A673 (cell line): ENCODE measurements at regions not wholly inside any gene's neighbourhood (a gene's known extent, or its start where the extent isn't known, plus 50 kb on each side); places are given as distances from the start of the nearest gene placed in this dataset.

ENCODE experiments used
- BruUV-seq: library from RNA; stranded (reverse); fragments of 400-500 nt; replicated peaks from 2 replicates; lab custom pipeline; 2021; lab: Mats Ljungman, UMichigan
- CTCF ChIA-PET: fragments of 300-600 bp; sonication (Branson Sonifier 250); formaldehyde crosslinking; loops from one replicate; lab custom pipeline; 2022; ENCODE audit warnings: antibody characterized with exemption; lab: Charles Lee
- POLR2A ChIA-PET: fragments of 300-600 bp; sonication (Branson Sonifier 250); formaldehyde crosslinking; loops from one replicate; lab custom pipeline; 2022; ENCODE audit warnings: antibody characterized with exemption; ENCODE audit not compliant: low non-redundant PET; lab: Charles Lee
- DNase-seq: peaks from one replicate; pipeline ENCODE4 v3.0.0-alpha.2; 2015; ENCODE audit warnings: low spot score
- H3K27ac ChIP-seq: fragments of 200-600 bp; sonication (generic); 2 replicates; pipeline ENCODE4 v1.5.1; 2016; ENCODE audit warnings: mixed run types, low read depth, mild to moderate bottlenecking, mixed read lengths, antibody characterized with exemption, low read length; ENCODE audit not compliant: poor library complexity, severe bottlenecking
- H3K27me3 ChIP-seq: fragments of 200-600 bp; sonication (generic); replicated peaks from 2 replicates; pipeline ENCODE4 v1.6.1; 2017; ENCODE audit warnings: mixed run types, low read depth, mild to moderate bottlenecking, mixed read lengths, antibody characterized with exemption, low read length; ENCODE audit not compliant: insufficient read depth, poor library complexity
- H3K36me3 ChIP-seq: fragments of 200-600 bp; sonication (generic); 2 replicates; pipeline ENCODE4 v1.6.1; 2016; ENCODE audit warnings: mixed run types, mild to moderate bottlenecking, mixed read lengths, antibody characterized with exemption, low read length; ENCODE audit not compliant: insufficient read depth, poor library complexity, severe bottlenecking
- H3K4me1 ChIP-seq: fragments of 200-600 bp; sonication (generic); 2 replicates; pipeline ENCODE4 v1.6.1; 2017; ENCODE audit warnings: mixed run types, mild to moderate bottlenecking, mixed read lengths, antibody characterized with exemption, low read length; ENCODE audit not compliant: insufficient read depth, poor library complexity, severe bottlenecking
- H3K4me3 ChIP-seq: fragments of 200-600 bp; sonication (generic); 2 replicates; pipeline ENCODE4 v1.5.1; 2016; ENCODE audit warnings: low read depth, mixed run types, mild to moderate bottlenecking, mixed read lengths, low read length; ENCODE audit not compliant: poor library complexity, severe bottlenecking
- H3K9me3 ChIP-seq: fragments of 200-600 bp; sonication (generic); 2 replicates; pipeline ENCODE4 v1.6.1; 2016; ENCODE audit warnings: mixed run types, low read depth, mild to moderate bottlenecking, mixed read lengths, antibody characterized with exemption, low read length; ENCODE audit not compliant: poor library complexity, severe bottlenecking
- EZH2 ChIP-seq: fragments of 200-600 bp; sonication (generic); IDR thresholded peaks from 2 replicates; pipeline ENCODE4 v1.6.1; 2017; ENCODE audit warnings: borderline replicate concordance, low read depth, mild to moderate bottlenecking, mixed read lengths, antibody characterized with exemption, low read length; ENCODE audit not compliant: poor library complexity, severe bottlenecking
- intact Hi-C: fragments of 100-400 bp; cut with micrococcal nuclease; formaldehyde crosslinking; loops from one replicate; pipeline ENCODE4 v1.10.0; 2022; ENCODE audit not compliant: unreplicated experiment
- TF ChIP-seq, protein P1 (sequence below): fragments of 300-800, 200-600 bp; sonication (generic); conservative IDR thresholded peaks from 2 replicates; pipeline ENCODE4 v1.5.1; 2017; ENCODE audit warnings: low read depth, mild to moderate bottlenecking, antibody characterized with exemption, low read length, moderate library complexity, mixed read lengths

GRCh38 chr7:84528756-84529479 lies 334.3 kb upstream of the SEMA3A start:
- H3K27ac ChIP-seq = no peak overlapping the region
- H3K27me3 ChIP-seq = no peaks in the 10 kb centered on the region
- POLR2A ChIA-PET = no interaction called here
- H3K4me1 ChIP-seq = no peaks in the 10 kb centered on the region
- no TSS peak for BruUV-seq
- no peaks in the 10 kb centered on the region for H3K9me3 ChIP-seq
- no peak for DNase-seq
- no peak overlapping the region for H3K4me3 ChIP-seq
- no peak for TF ChIP-seq EZH2
- TF ChIP-seq, protein P1, sequence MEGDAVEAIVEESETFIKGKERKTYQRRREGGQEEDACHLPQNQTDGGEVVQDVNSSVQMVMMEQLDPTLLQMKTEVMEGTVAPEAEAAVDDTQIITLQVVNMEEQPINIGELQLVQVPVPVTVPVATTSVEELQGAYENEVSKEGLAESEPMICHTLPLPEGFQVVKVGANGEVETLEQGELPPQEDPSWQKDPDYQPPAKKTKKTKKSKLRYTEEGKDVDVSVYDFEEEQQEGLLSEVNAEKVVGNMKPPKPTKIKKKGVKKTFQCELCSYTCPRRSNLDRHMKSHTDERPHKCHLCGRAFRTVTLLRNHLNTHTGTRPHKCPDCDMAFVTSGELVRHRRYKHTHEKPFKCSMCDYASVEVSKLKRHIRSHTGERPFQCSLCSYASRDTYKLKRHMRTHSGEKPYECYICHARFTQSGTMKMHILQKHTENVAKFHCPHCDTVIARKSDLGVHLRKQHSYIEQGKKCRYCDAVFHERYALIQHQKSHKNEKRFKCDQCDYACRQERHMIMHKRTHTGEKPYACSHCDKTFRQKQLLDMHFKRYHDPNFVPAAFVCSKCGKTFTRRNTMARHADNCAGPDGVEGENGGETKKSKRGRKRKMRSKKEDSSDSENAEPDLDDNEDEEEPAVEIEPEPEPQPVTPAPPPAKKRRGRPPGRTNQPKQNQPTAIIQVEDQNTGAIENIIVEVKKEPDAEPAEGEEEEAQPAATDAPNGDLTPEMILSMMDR = no peak
- H3K36me3 ChIP-seq = no peaks in the 10 kb centered on the region
- CTCF ChIA-PET = no interaction called here
- intact Hi-C loops = no loop called here

- Histone ChIP-seq H3K27ac (no peak overlapping the region), H3K27me3 (no peaks in the 10 kb centered on the region), H3K4me3 (no peak overlapping the region), H3K4me1 (no peaks in the 10 kb centered on the region), H3K9me3 (no peaks in the 10 kb centered on the region), H3K36me3 (no peaks in the 10 kb centered on the region)
- ChIA-PET POLR2A (no interaction called here), CTCF (no interaction called here)
- BruUV-seq = no TSS peak
- TF ChIP-seq, protein P1 = no peak
- no peak for TF ChIP-seq EZH2
- no peak for DNase-seq
- intact Hi-C loops = no loop called here
These were observed 330.4 kb upstream of the SEMA3A start for GRCh38 chr7:84524714-84525694.

DNA sequence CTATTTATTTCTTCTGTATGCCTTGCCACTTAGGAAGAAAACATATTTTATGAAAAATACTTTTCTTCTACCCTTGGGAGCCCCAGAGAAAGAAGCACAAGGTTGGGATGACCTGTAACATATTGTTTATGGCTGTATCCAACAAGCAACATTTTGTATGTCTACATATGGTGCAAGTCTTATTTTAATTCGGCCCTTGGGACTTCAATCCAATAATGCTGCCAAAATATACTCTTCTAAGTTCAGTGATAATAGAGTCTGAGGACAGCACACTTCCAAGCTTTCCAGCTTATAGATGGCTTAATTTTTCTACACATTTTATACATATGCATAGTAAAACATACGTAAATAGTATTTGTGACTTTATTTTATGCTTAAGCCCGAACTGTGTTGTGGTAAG lies 318.5 kb upstream of the SEMA3A start:
- intact Hi-C loops = no loop called here
- TF ChIP-seq EZH2 = no peak
- TF ChIP-seq, protein P1 = no peak
- Histone ChIP-seq H3K4me1 (no peaks in the 10 kb centered on the region), H3K27me3 (no peaks in the 10 kb centered on the region), H3K27ac (no peak overlapping the region), H3K9me3 (no peaks in the 10 kb centered on the region), H3K36me3 (no peaks in the 10 kb centered on the region), H3K4me3 (no peak overlapping the region)
- CTCF ChIA-PET = no interaction called here
- no TSS peak for BruUV-seq
- POLR2A ChIA-PET = no interaction called here
- no peak for DNase-seq
